ENCODE measurements at regions not wholly inside any gene's neighbourhood (a gene's known extent, or its start where the extent isn't known, plus 50 kb on each side); places are given as distances from the start of the nearest gene placed in this dataset.
"Not testable (repeated sequence)": the region's sequence is repeated elsewhere in the genome, so short reads cannot be mapped to it uniquely, and the experiment has no call there.

DNA sequence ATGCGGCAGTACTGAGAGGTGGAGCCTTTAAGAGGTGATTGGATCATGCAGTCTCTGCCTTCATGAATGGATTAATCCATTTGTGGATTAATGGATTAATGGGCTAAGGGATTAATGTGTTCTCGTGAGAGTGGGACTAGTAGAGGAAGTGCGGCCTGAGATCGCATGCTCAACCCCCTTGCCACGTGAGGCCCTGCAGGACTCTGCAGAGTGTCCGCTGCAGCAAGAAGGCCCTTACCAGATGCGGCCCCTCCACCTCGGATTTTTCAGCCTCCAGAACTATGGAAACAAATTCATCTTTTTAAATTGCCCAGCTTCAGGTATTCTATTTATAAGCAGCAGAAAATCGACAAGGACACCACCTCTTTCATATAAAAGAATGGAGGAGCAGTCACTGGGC lies 148.8 kb downstream of the TPRA1 start:
- DNase-seq, result peak in 1 of 2 donors; percentile 15
- peaks cover 0 to 4% of the 10 kb centered on the region in 2 donors for H3K27me3 ChIP-seq
- no peaks in the 10 kb centered on the region for H3K4me1 ChIP-seq
- no peak overlapping the region for H3K27ac ChIP-seq
- TF ChIP-seq CTCF (IDR thresholded peaks at IDR 0.05), result no peak
- H3K36me3 ChIP-seq, result no peaks in the 10 kb centered on the region
- intact Hi-C loops (cut with DNase I; ENCODE audit: low total_unique reads), result no loop called here
- H3K4me3 ChIP-seq, result no peak overlapping the region
- no peaks in the 10 kb centered on the region for H3K9me3 ChIP-seq

GRCh38 chr3:127440384-127440783 lies 150.1 kb downstream of the TPRA1 start:
- H3K27ac ChIP-seq, result no peak overlapping the region
- H3K36me3 ChIP-seq, result no peaks in the 10 kb centered on the region
- H3K4me1 ChIP-seq, result no peaks in the 10 kb centered on the region
- TF ChIP-seq CTCF (IDR thresholded peaks at IDR 0.05), result no peak
- no peaks in the 10 kb centered on the region for H3K27me3 ChIP-seq
- intact Hi-C loops (cut with DNase I; ENCODE audit: low total_unique reads), result no loop called here
- peak in 1 of 2 donors; percentile 5 for DNase-seq
- H3K4me3 ChIP-seq, result no peak overlapping the region
- no peaks in the 10 kb centered on the region for H3K9me3 ChIP-seq

- Histone ChIP-seq H3K4me1 (no peaks in the 10 kb centered on the region), H3K27me3 (no peaks in the 10 kb centered on the region), H3K9me3 (no peaks in the 10 kb centered on the region), H3K27ac (no peak overlapping the region), H3K4me3 (no peak overlapping the region), H3K36me3 (no peaks in the 10 kb centered on the region)
- intact Hi-C loops (cut with DNase I; ENCODE audit: low total_unique reads), result no loop called here
- no peak for TF ChIP-seq CTCF (IDR thresholded peaks at IDR 0.05)
- DNase-seq, result peak in 1 of 2 donors; percentile 47
Measured at GRCh38 chr3:127439621-127440020, 150.9 kb downstream of the TPRA1 start.

DNA sequence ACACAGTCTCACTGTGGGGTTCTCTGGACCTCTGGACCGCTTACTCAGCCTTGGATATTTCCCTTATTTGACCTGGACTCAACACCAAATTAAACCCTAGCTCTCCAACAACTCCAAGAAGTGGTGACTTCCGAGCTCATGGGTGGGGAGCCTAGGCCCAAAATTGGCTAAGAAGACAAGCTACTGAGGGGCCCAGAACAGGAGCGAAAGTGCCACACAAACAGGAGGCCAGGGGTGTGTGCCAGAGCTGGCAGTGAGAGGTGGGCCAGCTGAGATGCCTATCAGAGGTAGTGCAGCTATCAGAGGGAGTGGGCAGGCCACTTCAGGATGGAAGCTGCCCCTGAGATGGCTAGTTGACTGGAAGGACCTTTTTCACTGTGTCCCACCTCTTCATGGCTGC lies 151.1 kb upstream of the PRR20G start:
- no peak for TF ChIP-seq CTCF (IDR thresholded peaks at IDR 0.05)
- no peaks in the 10 kb centered on the region for H3K36me3 ChIP-seq
- no peaks in the 10 kb centered on the region for H3K9me3 ChIP-seq
- H3K27ac ChIP-seq, result no peak overlapping the region
- peak in 1 of 2 donors; percentile 15 for DNase-seq
- no peaks in the 10 kb centered on the region for H3K27me3 ChIP-seq
- no peak overlapping the region for H3K4me3 ChIP-seq
- intact Hi-C loops (cut with DNase I; ENCODE audit: low total_unique reads), result no loop called here
- no peaks in the 10 kb centered on the region for H3K4me1 ChIP-seq

- TF ChIP-seq CTCF (IDR thresholded peaks at IDR 0.05), result no peak
- intact Hi-C loops (cut with DNase I; ENCODE audit: low total_unique reads), result no loop called here
- DNase-seq, result peak in 1 of 2 donors; percentile 17
Measured at GRCh38 chr3:127438371-127438770, 150.5 kb upstream of the PRR20G start.

DNA sequence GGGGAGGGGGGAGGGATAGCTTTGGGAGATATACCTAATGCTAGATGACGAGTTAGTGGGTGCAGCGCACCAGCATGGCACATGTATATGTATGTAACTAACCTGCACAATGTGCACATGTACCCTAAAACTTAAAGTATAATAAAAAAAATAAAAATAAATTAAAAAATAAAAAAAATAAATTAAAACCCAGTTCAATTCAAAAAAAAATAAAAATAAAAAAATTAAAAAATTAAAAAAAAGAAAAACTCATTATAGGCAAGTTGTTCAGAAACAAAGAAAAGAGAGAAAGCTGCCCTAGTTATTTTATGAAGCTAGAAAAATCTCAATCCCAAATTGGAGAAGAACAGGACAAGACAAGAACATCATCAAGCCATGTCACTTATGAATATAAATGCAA lies 147.5 kb upstream of the PRR20G start:
- intact Hi-C loops (cut with DNase I; ENCODE audit: low total_unique reads); H3K9me3 ChIP-seq; H3K4me1 ChIP-seq; H3K4me3 ChIP-seq; DNase-seq; H3K27ac ChIP-seq; H3K36me3 ChIP-seq; H3K27me3 ChIP-seq: not testable (repeated sequence)

More at GRCh38 chr3:127438371-127438770, 150.5 kb upstream of the PRR20G start:
- H3K27ac ChIP-seq, result no peak overlapping the region
- H3K4me3 ChIP-seq, result no peak overlapping the region
- no peaks in the 10 kb centered on the region for H3K9me3 ChIP-seq
- H3K4me1 ChIP-seq, result no peaks in the 10 kb centered on the region
- no peaks in the 10 kb centered on the region for H3K27me3 ChIP-seq
- H3K36me3 ChIP-seq, result no peaks in the 10 kb centered on the region
